GM21717 (cell line): ENCODE measurements at regions not wholly inside any gene's neighbourhood (a gene's known extent, or its start where the extent isn't known, plus 50 kb on each side); places are given as distances from the start of the nearest gene placed in this dataset.

Source experiments
- ATAC-seq: cut with Tn5 transposase; IDR thresholded peaks from one replicate; pipeline ENCODE4 v1.9.1; 2021; ENCODE audit warnings: mild to moderate bottlenecking, moderate library complexity; ENCODE audit not compliant: unreplicated experiment

GRCh38 chr3:18778598-18778997, 353.5 kb upstream of the SATB1 start:
- no peak for ATAC-seq

DNA sequence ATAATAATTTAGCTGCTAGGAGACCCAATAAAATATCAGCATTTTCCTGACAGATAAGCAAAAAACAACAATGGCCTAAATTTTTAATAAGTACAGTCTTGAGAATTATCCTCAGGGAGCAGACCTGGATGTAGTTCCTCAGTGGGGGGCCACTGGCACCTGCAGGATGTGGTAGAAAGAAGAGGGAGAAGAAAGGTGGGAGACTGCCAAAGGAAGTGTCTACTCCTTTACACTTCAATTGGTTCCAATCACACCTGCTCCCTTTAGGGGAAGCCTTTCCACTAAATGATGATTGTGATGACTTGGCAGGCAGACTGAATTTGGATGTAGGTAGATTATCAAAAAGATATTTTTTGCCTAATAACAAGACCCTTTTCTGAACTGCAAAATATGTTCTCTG, 353.0 kb upstream of the SATB1 start:
- no peak for ATAC-seq

DNA sequence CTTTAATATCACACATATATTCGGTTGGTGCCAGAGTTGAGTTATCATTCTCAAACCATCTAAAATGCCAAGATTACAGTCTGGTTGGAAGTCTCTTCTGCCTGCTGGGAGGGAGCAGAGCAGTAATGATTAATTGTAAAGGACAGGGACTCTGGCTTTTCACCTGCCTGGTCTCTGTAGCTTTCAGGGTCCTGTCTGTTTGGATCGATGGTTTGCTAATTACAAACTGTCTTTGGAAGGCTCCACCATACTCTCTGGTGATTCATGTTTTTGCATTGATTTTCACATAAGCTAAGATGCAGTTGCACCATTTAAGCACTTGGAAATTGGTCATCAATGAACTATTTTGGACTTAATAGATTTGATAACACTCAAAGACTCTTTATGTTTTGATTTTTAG, 350.4 kb upstream of the SATB1 start:
- no peak for ATAC-seq

- no peak for ATAC-seq
Measured at GRCh38 chr3:18774319-18775088, 349.4 kb upstream of the SATB1 start.

GRCh38 chr3:18772699-18773305, 347.7 kb upstream of the SATB1 start:
- no peak for ATAC-seq

DNA sequence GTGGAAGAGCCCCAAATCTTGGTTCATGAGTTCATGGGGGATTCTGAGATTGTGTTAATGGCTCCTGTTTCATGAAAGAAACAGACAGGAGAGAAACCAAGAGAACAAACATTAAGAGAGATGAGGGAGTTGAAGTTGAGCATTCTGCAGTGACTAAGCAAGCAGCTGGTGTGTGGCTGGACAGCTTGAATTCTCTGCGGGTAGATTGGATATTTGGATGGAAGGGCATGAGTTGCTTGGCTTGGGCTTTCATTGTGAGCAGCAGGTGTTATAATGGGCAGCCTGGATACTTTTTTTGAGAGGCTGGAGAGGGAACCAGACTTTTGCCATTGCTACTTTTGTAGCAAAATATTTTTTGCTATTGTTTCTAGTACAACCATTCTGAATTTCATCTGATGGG, 346.8 kb upstream of the SATB1 start:
- no peak for ATAC-seq

DNA sequence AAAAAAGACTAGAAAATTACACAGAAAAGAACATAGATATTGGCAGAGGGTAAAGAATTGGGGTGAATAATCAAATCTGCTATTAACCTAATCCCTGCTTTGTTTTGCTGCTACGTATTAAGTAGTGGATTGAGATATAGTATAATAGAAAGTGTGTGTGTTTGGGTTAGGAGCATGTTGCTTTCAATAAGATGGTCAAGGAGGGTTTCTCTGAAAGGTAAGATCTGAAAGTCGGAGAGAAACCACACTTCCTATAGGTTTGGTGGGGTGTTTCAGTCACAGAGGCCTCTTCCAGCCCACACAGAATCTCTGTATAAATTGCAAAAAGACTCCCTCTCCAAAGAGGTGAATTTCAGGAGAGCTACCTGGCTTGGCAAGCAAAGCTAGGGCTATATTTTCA, 345.7 kb upstream of the SATB1 start:
- ATAC-seq: no peak

DNA sequence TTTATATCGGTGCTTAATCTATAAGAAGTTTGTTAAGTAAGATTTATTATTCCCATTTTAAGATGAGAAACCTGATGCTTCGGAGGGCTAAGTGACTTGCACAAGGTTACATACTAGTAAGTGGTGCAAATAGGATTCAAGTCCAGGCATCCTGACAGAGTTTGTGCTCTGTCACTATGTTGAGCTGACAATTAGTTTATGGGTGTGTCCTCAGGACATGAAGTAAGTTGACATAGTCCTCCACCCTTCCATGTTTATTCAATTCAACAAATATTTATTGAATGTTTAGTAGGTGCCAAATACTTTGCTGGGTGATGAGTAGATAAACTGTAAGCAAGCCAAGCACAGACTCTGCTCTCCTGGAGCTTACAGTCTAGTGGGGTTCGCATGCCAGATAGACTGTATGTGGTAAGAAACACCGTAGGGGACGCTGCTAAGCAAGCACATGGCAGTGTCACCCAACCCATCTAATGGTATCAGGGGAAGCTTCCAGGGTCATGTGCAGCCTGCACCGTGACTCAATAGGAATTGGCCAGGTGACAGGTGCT, 342.7 kb upstream of the SATB1 start:
- ATAC-seq: no peak

DNA sequence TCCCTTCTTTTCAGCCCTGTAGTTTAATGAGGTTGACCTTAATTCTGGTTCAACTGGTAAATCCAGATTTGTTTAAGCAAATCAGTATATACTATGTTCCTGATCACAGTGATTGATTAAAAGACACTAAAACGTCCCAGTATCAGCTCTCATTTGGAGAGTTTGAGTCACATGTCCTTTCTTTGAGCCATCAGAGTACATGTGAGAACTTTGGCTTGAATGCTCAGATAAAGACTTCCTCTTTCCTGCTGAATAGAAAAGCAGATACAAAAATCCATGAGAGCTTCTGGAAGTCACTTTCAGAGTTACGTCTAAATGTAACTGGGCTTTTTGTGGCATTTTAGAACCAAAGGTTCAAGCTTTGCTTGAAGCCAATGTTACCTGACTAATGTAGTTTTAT, 341.8 kb upstream of the SATB1 start:
- no peak for ATAC-seq

- no peak for ATAC-seq
Measured at GRCh38 chr3:18765662-18766061, 340.5 kb upstream of the SATB1 start.

- no peak for ATAC-seq
Measured at GRCh38 chr3:18765161-18765560, 340.0 kb upstream of the SATB1 start.

- no peak for ATAC-seq
Measured at GRCh38 chr3:18761530-18761929, 336.4 kb upstream of the SATB1 start.

GRCh38 chr3:18758047-18758704, 333.0 kb upstream of the SATB1 start:
- ATAC-seq: peak; percentile 94

GRCh38 chr3:18757476-18757875, 332.3 kb upstream of the SATB1 start:
- no peak for ATAC-seq

DNA sequence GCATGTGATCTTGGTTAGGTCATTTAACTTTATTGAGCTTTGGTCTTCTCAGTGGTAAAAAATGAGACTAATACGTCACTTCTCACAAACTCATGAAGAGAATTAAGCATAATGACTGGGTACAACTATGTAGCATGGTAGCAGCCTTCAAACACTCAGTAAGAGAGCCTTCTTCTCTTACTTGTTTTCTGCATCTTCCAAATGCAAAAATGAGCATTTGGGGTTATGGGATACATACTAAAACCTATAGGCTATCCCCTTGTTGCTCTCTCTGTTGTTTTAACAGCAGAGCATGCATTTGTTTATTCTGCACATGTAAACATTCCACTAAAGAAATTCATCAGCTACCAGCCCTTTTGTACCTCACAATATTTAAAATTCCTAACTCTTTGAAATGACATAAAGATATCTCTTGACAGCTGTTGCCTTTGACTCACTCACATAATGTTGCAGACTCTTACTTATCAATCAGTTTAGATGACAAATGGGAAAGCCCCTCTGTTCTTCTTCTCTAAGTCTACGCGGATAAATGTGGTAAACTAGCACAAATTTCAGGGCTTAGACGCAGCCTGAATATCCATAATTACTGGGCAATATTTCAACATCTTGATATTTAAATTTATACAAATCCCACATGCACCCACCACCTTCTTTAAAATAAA, 327.3 kb upstream of the SATB1 start:
- no peak for ATAC-seq

- no peak for ATAC-seq
Measured at GRCh38 chr3:18751514-18751913, 326.4 kb upstream of the SATB1 start.

DNA sequence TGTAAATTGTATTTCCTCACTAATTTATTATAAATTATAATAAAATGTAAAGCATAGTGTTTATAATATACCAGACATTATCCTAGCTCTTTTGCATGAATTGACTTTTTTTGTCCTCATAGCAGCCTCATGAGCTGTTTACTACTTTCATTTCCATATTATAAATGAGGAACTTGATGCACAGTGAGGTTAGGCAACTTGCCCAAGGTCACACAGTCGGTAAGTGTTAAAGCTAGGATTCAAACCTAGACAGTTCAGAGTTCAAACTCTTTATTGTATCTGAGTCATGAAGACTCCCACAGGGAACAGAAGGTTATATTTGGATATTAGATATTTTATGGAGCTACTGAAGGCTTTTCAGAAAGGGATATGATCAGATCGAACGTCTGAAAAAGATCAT, 322.2 kb upstream of the SATB1 start:
- ATAC-seq: peak; percentile 69

DNA sequence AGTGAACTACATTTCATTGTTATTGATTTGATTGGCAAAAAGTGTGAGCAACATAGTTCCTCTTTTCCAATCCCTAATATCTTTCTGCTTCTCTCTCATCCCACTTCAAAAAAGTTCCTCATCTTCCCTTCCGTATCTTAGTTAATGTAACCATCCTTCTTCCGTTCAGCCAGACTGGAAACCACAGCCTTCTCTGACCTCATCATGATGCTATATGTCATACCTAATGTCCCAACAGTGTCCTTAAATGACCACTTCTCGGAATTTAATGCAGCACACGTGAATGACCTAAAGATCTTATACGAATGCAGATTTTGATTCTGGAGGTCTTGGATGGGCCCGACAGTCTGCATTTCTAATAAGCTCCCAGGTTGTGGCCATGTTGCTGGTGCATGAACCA, 320.3 kb upstream of the SATB1 start:
- no peak for ATAC-seq

DNA sequence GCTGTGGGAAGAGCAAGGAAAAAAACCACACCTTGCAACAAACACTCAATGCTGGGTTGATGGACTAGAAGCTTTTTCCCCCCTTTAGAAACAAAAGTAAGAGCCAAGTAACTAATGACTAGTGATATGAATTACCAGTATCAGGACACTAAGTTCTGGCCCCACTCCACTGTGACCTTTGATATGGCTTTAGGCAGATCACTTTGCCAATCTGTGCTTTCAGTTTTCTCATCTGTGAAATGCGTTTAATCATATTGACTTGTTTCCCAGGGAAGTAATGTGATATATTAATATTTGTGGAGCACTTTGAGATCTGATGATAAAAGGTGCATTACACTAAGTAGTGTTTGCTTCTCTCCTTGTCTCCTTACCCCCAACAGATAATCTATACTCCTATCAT, 319.3 kb upstream of the SATB1 start:
- ATAC-seq: no peak

DNA sequence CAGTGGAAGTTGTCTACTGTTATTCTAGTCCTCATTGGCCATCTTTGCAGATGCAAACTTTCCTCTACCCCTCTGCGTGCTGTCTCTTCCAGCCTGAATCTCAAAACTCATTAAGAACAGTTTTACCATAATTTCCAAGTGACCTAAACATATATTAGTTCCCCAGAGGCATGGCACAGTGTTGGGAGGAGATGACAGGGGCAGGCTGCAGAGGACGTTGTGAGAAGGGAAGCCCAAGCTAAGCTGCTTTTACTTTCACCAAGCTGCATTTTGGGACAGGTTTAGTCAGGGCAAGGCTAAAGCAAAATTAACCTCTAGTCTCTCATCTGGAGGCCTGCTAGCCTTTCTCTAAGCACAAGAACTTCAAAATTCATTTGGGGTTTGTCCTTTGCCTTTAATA, 318.6 kb upstream of the SATB1 start:
- ATAC-seq: no peak
